ENCODE measurements at regions not wholly inside any gene's neighbourhood (a gene's known extent, or its start where the extent isn't known, plus 50 kb on each side); places are given as distances from the start of the nearest gene placed in this dataset.

DNA sequence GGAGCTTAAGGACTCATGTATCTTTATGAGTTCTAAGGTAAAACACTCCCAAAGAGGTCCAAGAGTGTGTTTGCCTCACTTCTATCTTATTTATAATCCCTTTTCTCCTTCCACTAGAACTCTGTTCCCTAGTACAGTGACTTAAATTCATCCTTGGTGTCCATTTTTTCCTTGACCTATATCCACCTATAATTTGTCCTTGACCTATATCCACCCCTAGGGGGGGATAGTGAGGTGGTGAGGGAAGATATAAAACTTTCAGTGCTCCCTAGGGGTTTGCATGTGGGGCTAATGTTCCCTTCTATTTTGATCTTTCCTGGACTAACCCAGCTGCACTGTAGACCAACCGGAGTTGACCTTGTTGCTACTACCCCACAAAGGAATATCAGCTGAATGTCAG, 83.5 kb upstream of the GNAQ start:
- no peaks in the 10 kb centered on the region for H3K9me3 ChIP-seq (ENCODE audit: control insufficient read depth in 4 of 4, low read length in 3 of 4)
- H3K27me3 ChIP-seq (ENCODE audit: control insufficient read depth in 4 of 4, insufficient read depth in 4 of 4, low read length in 3 of 4): no peaks in the 10 kb centered on the region
- no peak for DNase-seq (ENCODE audit: low spot score)
- 94% methylated on average over 1 of the region's 1 CpG for WGBS
- no peak overlapping the region for H3K4me3 ChIP-seq (ENCODE audit: low read depth in 1 of 3, low read length in 3 of 3)
- no peak overlapping the region for H3K27ac ChIP-seq (ENCODE audit: low read depth in 1 of 2, low read length in 2 of 2)
- no peak overlapping the region for H3K9ac ChIP-seq (ENCODE audit: low read depth in 1 of 2, low read length in 2 of 2)
- H3K4me1 ChIP-seq (ENCODE audit: control insufficient read depth in 4 of 4, insufficient read depth in 4 of 4, low read length in 3 of 4): no peaks in the 10 kb centered on the region
- H3K36me3 ChIP-seq (ENCODE audit: control insufficient read depth in 4 of 4, insufficient read depth in 3 of 4, low read depth in 1 of 4, low read length in 3 of 4): no peaks in the 10 kb centered on the region
- TF ChIP-seq TAF1 (conservative IDR thresholded peaks at IDR 0.05): no peak
- TF ChIP-seq EGR1 (IDR thresholded peaks at IDR 0.05; ENCODE audit: low read depth in 2 of 2): no peak
- no peak for TF ChIP-seq JUND (IDR thresholded peaks at IDR 0.05)
- no peak for TF ChIP-seq GABPA (IDR thresholded peaks at IDR 0.05 in 1 of 2, conservative IDR thresholded peaks at IDR 0.05 in 1 of 2)
- TF ChIP-seq HNF4A (conservative IDR thresholded peaks at IDR 0.05): no peak
- TF ChIP-seq, protein P1, sequence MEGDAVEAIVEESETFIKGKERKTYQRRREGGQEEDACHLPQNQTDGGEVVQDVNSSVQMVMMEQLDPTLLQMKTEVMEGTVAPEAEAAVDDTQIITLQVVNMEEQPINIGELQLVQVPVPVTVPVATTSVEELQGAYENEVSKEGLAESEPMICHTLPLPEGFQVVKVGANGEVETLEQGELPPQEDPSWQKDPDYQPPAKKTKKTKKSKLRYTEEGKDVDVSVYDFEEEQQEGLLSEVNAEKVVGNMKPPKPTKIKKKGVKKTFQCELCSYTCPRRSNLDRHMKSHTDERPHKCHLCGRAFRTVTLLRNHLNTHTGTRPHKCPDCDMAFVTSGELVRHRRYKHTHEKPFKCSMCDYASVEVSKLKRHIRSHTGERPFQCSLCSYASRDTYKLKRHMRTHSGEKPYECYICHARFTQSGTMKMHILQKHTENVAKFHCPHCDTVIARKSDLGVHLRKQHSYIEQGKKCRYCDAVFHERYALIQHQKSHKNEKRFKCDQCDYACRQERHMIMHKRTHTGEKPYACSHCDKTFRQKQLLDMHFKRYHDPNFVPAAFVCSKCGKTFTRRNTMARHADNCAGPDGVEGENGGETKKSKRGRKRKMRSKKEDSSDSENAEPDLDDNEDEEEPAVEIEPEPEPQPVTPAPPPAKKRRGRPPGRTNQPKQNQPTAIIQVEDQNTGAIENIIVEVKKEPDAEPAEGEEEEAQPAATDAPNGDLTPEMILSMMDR (IDR thresholded peaks at IDR 0.05; ENCODE audit: low read depth, low read length, missing input control): peak; percentile 8

DNA sequence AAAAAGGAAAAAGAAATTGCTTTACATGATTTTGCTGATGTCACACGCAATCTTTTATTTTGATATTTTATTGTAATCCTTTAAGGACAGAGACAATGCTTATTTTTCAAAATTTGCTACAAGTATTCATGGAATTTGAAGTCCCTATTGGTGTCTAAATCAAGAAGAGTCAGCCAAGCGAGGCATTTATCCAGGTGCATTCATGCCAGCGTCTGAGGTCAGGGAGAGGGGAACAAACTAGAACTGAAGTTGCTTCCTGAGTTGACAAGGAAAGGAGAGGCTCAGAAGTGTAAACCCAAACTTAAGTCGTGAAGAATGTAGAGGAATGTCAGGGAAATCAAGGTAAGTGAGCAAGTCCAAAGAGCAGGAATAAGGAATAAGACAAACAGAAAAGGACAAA, 83.0 kb upstream of the GNAQ start:
- H3K27me3 ChIP-seq (ENCODE audit: control insufficient read depth in 4 of 4, insufficient read depth in 4 of 4, low read length in 3 of 4): no peaks in the 10 kb centered on the region
- DNase-seq (ENCODE audit: low spot score): no peak
- 88% methylated on average over 4 of the region's 4 CpGs for WGBS
- no peak overlapping the region for H3K4me3 ChIP-seq (ENCODE audit: low read depth in 1 of 3, low read length in 3 of 3)
- no peaks in the 10 kb centered on the region for H3K4me1 ChIP-seq (ENCODE audit: control insufficient read depth in 4 of 4, insufficient read depth in 4 of 4, low read length in 3 of 4)
- TF ChIP-seq, protein P2, sequence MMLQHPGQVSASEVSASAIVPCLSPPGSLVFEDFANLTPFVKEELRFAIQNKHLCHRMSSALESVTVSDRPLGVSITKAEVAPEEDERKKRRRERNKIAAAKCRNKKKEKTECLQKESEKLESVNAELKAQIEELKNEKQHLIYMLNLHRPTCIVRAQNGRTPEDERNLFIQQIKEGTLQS (IDR thresholded peaks at IDR 0.05): no peak
- TF ChIP-seq JUND (IDR thresholded peaks at IDR 0.05) (no peak), TAF1 (conservative IDR thresholded peaks at IDR 0.05) (no peak), RXRA (IDR thresholded peaks at IDR 0.05) (no peak), RAD21 (IDR thresholded peaks at IDR 0.05) (no peak), YY1 (IDR thresholded peaks at IDR 0.05) (no peak), HNF4A (conservative IDR thresholded peaks at IDR 0.05) (no peak), SP1 (IDR thresholded peaks at IDR 0.05) (no peak)
- TF ChIP-seq, protein P3, sequence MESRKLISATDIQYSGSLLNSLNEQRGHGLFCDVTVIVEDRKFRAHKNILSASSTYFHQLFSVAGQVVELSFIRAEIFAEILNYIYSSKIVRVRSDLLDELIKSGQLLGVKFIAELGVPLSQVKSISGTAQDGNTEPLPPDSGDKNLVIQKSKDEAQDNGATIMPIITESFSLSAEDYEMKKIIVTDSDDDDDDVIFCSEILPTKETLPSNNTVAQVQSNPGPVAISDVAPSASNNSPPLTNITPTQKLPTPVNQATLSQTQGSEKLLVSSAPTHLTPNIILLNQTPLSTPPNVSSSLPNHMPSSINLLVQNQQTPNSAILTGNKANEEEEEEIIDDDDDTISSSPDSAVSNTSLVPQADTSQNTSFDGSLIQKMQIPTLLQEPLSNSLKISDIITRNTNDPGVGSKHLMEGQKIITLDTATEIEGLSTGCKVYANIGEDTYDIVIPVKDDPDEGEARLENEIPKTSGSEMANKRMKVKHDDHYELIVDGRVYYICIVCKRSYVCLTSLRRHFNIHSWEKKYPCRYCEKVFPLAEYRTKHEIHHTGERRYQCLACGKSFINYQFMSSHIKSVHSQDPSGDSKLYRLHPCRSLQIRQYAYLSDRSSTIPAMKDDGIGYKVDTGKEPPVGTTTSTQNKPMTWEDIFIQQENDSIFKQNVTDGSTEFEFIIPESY (IDR thresholded peaks at IDR 0.05): no peak
- TF ChIP-seq, protein P4, sequence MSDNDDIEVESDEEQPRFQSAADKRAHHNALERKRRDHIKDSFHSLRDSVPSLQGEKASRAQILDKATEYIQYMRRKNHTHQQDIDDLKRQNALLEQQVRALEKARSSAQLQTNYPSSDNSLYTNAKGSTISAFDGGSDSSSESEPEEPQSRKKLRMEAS (IDR thresholded peaks at IDR 0.05): no peak
- TF ChIP-seq, protein P5, sequence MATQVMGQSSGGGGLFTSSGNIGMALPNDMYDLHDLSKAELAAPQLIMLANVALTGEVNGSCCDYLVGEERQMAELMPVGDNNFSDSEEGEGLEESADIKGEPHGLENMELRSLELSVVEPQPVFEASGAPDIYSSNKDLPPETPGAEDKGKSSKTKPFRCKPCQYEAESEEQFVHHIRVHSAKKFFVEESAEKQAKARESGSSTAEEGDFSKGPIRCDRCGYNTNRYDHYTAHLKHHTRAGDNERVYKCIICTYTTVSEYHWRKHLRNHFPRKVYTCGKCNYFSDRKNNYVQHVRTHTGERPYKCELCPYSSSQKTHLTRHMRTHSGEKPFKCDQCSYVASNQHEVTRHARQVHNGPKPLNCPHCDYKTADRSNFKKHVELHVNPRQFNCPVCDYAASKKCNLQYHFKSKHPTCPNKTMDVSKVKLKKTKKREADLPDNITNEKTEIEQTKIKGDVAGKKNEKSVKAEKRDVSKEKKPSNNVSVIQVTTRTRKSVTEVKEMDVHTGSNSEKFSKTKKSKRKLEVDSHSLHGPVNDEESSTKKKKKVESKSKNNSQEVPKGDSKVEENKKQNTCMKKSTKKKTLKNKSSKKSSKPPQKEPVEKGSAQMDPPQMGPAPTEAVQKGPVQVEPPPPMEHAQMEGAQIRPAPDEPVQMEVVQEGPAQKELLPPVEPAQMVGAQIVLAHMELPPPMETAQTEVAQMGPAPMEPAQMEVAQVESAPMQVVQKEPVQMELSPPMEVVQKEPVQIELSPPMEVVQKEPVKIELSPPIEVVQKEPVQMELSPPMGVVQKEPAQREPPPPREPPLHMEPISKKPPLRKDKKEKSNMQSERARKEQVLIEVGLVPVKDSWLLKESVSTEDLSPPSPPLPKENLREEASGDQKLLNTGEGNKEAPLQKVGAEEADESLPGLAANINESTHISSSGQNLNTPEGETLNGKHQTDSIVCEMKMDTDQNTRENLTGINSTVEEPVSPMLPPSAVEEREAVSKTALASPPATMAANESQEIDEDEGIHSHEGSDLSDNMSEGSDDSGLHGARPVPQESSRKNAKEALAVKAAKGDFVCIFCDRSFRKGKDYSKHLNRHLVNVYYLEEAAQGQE (IDR thresholded peaks at IDR 0.05): no peak
- no peak overlapping the region for H3K27ac ChIP-seq (ENCODE audit: low read depth in 1 of 2, low read length in 2 of 2)
- no peaks in the 10 kb centered on the region for H3K36me3 ChIP-seq (ENCODE audit: control insufficient read depth in 4 of 4, insufficient read depth in 3 of 4, low read depth in 1 of 4, low read length in 3 of 4)
- H3K9me3 ChIP-seq (ENCODE audit: control insufficient read depth in 4 of 4, low read length in 3 of 4): no peaks in the 10 kb centered on the region
- H3K9ac ChIP-seq (ENCODE audit: low read depth in 1 of 2, low read length in 2 of 2): no peak overlapping the region
